ENCODE measurements at regions not wholly inside any gene's neighbourhood (a gene's known extent, or its start where the extent isn't known, plus 50 kb on each side); places are given as distances from the start of the nearest gene placed in this dataset.

DNA sequence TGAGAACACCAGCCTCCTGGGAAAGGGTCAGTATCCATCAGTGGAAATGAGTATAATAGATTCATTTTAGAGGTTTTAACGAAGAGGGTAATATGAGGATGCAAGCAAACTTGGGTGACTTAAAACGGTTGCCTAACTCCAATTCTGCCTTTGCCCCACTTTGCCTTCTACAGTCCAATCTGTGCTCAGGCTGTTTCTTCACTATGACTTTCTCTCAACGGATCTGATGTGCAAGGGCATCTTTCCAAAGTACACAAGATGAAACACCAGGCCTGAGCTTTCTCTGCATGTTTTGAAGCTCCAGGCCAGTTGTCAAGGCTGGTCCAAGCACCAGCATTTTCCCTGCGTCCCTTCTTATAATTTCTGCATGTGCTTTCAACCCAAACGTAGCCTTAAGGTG lies 68.0 kb upstream of the TMEM164 start:
- no peak for DNase-seq

- DNase-seq: no peak
These were observed 66.8 kb upstream of the TMEM164 start for GRCh38 chrX:109936114-109936513.

GRCh38 chrX:109936598-109936997 lies 66.3 kb upstream of the TMEM164 start:
- no peak for DNase-seq

- no peak for DNase-seq
These were observed 63.4 kb upstream of the TMEM164 start for GRCh38 chrX:109939498-109939897.

GRCh38 chrX:109940411-109940810 lies 62.5 kb upstream of the TMEM164 start:
- DNase-seq: no peak

DNA sequence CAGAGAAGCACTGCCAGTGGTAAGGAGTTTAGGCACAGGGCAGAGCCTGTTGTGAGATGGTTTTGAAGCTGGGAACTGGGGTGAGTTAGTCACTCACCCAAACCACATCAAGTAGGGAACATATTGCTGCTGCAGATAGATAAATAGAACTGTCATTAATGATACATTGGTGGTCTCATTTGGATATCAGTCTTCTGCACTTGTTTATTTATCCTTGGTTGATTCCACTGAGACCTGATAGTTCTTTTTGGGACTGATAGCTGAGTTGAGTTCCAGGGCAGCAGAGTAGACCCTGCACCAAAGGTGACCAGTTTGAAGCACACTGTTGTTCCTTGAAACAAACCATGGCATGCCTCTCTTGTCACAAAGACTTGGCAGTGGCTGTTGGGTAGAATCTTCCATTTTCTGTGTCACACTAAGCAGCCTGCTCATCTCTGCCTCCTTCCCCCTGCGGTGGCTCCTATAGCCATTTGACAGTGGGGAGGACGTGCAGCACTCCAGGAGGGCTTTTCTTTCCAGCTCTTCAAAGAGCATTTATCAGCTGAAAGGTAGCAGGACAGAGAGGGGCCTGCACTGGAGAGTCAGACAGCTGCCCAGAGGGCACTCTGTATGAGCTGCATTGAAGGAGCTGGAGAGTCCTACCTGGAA lies 59.7 kb upstream of the TMEM164 start:
- DNase-seq: no peak

DNA sequence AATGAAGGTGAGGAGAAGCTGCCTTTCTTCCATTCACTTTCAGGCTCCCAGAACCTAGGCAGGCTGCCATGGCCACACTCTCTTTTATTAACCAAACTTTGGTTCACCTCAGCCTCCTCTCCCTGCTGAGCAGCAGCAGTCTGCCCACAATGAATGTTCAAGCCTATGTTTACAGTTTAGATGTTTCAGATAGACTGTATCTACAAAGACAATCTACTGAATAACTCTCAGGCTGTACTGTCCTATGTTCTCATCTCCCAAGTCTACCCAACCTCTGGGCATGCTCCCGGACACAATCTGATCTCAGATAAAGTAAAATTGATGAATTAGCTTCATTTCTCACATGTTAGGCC lies 59.2 kb upstream of the TMEM164 start:
- DNase-seq: no peak

- no peak for DNase-seq
These were observed 50.9 kb upstream of the TMEM164 start for GRCh38 chrX:109952050-109952449.

GRCh38 chrX:109952985-109953905 lies 49.7 kb upstream of the TMEM164 start:
- no peak for DNase-seq
